ENCODE measurements at regions not wholly inside any gene's neighbourhood (a gene's known extent, or its start where the extent isn't known, plus 50 kb on each side); places are given as distances from the start of the nearest gene placed in this dataset.

DNA sequence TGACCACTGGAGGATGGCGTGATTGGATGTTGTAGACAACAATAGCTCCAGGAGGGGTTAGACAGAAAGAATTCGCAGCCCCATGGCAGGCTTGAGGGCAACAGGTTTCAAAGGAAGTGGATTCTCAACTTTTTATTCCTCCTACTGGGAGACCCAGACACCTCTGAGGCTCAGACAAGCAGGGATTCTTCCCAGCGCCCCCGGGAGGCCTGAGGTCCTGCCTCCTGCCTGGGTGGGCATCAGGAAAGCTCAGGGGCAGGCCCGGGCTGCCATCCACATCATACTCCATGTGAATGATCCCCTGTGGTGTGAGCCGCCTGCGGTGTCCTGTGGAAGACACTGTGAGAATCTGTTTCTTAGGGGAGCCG lies 203.5 kb downstream of the CYP26B1 start:
- no peak for TF ChIP-seq POLR2AphosphoS5 (IDR thresholded peaks at IDR 0.05; ENCODE audit: borderline replicate concordance, low read depth, low read length)
- no peak for TF ChIP-seq FOXP2 (optimal IDR thresholded peaks at IDR 0.05; ENCODE audit: control extremely low read depth, extremely low read length, insufficient read depth)
- TF ChIP-seq EZH2 (IDR thresholded peaks at IDR 0.05), result no peak
